HG03135 (cell line): ENCODE measurements at regions not wholly inside any gene's neighbourhood (a gene's known extent, or its start where the extent isn't known, plus 50 kb on each side); places are given as distances from the start of the nearest gene placed in this dataset.
"Not testable (repeated sequence)": the region's sequence is repeated elsewhere in the genome, so short reads cannot be mapped to it uniquely, and the experiment has no call there.

Source experiments
- ATAC-seq: cut with Tn5 transposase; IDR thresholded peaks from one replicate; pipeline ENCODE4 v1.9.1; 2021; ENCODE audit warnings: mild to moderate bottlenecking, moderate library complexity; ENCODE audit not compliant: unreplicated experiment

DNA sequence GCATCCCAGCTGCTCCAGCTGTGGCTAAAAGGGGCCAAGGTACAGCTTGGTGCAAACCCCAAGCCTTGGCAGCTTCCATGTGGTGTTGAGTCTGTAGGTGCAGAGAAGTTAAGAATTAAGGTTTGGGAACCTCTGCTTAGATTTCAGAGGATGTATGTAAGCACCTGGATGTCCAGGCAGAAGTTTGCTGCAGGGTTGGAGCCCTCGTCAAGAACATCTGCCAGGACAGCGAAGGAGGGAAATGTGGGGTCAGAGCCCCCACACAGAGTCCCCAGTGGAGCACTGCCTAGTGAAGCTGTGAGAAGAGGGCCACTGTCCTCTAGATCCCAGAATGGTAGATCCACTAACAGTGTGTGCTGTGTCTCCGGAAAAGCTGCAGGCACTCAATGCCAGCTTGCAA is 236.2 kb upstream of the ADRA1B start:
- ATAC-seq, result no peak

DNA sequence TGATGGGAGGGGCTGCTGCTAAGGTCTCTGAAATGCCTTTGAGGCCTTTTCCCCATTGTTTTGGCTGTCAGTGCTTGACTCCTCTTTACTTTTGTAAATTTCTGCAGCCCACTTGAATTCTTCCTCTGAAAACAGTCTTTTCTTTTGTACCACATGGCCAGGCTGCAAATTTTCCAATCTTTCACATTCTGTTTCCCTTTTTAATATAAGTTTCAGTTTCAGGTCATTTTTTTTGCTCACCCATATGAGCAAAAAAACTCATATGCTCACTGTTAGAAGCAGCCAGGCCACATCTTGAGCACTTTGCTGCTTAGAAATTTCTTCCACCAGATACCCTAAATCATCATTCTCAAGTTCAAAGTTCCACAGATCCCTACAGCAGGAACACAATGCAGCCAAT is 234.6 kb upstream of the ADRA1B start:
- no peak for ATAC-seq

DNA sequence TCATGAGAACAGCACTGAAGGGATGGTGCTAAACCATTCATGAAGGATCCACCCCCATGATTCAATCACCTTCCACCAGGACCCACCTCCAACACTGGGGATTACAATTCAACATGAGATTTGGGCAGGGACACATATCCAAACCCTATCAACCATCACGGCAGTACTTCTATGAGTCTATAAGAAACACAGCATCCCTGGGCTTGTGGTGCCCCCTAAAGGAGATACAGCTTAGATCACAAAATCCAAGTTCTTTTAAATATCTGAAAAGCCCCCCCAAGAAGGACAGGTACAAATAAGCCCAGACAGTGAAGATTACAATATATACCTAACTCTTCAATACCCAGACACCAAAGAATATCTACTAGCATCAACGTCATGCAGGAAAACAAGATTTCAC is 233.7 kb upstream of the ADRA1B start:
- no peak for ATAC-seq

DNA sequence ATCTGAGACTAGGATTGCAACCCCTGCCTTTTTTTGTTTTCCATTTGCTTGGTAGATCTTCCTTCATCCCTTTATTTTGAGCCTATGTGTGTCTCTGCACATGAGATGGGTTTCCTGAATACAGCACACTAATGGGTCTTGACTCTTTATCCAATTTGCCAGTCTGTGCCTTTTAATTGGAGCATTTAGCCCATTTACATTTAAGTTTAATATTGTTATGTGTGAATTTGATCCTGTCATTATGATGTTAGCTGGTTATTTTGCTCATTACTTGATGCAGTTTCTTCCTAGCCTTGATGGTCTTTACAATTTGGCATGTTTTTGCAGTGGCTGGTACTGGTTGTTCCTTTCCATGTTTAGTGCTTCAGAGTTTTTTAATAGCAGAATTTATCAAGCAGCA is 228.4 kb upstream of the ADRA1B start:
- not testable (repeated sequence) for ATAC-seq

DNA sequence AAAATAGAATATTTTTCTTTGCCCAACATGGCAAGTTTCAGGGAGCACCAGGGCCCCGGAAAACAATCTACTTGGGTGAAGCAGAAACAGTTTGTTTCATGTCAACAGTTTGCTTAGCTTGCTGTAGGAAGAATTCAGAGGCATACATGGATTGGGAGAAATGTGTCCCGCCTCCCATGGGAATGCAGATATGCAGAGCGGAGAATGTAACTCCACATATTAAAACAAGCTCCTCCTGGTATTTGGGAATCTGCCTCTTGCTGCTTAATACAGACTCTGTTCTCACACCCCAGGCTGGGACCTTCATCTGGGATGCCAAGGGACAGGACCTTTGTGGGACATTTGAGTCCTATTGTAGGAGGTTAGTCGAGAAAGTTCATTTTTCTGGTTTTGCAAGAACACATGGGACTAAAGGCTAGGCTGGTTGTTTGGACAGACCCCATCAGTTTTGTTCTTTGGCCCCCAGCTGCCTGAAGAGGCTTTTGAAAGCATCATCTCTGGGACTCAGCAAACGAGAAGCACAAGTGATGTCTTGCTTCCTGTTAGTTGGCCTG is 220.5 kb upstream of the ADRA1B start:
- ATAC-seq, result no peak

DNA sequence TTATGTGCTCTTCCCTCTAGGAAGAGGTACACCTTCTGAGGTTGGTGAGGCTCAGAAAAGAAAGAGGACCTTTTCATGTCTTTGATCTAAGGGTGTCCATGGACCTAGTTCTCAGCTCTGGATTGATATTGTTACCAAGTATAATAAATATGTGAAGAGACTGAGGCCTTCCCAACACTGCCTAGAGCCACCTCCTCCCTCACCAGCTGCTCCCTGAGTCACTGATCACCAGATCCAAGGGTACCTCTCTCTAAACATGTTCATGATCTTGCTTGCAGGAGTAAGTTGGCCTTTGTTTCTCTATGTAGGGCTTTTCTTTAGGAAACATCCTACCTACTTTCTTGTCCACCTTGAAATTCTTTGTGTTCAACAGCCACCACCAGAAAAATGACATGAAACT is 218.8 kb upstream of the ADRA1B start:
- no peak for ATAC-seq

DNA sequence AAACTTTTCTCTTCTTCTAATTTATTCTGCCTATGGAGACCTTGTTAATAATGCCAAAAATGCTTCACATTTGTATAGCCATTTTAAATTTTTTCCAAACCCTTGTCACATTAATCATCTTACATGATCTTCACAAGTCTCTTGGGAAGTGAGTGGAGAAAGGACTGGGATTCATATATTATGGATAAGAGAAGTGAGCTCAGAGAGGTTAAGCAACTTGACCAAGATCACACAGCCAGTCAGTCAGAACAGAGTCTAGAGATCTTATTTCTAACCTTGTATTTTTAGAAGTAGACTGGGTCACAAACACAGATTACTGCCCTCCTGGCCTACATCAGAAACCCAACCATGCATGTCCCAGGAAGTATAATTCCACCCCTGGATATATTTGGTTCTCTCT is 218.0 kb upstream of the ADRA1B start:
- ATAC-seq, result no peak

DNA sequence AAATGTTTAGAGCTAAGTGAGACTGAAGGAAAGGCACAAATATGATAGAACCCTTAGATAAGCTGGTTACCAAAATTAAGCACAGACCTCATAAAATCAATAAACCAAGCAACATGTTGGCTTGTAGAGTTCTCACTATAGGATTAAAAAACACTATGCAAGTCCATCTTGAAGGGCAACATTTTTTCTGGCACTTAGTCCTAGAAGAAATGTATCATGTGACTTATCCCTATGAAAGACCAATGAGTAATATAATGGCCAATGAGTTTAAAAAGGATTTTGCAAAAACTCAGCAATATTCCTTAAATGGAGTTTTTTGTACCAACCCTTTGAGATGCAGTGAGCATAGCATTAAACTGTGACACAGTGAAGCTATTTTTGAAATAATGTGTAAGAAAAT is 216.3 kb upstream of the ADRA1B start:
- ATAC-seq, result no peak

DNA sequence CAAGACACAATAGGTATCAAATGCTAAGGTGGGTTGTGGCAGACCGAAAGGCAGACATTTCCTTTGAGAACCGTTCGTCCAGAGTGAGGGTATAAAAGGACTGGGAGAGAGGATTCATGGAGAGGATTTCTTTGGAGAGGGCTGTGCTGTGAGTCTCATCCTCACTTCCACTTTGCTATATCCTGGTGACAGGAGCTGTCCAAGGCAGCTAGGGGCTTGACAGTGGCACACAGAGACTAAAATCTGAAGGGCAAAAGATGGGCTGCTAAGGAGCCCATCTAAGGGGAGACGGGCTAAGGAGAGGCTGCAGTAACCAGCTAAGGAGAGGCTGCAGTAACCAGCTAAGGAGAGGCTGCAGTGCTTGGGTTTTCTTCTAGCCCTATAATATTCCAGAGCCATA is 214.0 kb upstream of the ADRA1B start:
- ATAC-seq, result no peak

DNA sequence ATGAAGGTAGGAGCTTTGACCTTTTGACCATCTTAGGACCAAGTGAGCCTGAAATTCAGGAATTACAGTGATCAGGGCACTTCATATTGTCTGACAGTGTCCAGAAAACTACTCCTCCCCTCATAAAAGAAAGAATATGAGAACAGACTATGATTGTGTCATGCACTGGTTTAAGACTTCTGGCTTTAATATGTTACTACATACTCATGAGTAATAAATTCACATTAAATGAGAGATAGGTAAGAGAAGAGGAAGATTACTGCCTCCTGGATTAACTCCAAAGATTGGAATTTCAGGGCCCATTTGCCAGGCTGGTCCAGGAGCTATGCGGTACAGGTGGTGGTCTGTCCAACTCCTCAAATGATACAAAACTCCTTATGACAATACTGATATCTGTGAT is 213.5 kb upstream of the ADRA1B start:
- ATAC-seq, result no peak

DNA sequence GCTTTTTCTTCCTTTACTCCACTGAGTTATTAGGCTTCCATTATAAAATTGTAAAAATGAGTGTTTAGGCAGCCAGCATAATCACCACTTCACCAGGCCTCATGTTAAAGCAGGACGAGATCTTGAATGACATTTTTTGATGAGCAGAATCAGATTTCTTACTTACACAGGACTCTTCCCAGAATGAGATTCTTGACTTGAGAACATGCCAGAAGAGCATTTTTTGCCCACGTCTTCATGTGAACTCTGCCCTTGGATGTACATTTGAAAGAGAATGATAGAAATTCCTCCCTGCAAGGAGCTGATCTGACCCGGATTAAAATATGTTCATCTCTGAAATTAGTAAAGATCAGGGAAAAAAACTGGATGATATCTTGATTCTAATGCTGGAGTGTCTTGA is 212.1 kb upstream of the ADRA1B start:
- ATAC-seq, result no peak

DNA sequence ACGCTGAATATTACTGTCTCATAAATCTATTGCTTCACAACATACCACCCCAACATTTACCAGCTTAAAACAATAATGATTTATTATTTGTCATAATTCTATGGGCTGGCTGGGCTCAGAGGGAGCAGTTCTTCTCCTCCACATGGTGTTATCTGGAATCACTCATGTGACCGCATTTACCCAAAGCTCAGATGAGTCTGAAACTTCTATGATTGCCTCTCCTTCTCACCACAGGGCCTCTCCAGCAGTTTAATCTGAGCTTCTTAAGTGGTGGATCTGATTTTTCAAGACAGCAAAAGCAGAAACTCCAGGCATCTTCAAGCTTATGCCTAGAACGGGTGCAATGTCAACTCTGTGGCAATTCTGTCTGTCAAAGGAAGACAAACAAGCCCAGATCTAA is 210.3 kb upstream of the ADRA1B start:
- no peak for ATAC-seq

DNA sequence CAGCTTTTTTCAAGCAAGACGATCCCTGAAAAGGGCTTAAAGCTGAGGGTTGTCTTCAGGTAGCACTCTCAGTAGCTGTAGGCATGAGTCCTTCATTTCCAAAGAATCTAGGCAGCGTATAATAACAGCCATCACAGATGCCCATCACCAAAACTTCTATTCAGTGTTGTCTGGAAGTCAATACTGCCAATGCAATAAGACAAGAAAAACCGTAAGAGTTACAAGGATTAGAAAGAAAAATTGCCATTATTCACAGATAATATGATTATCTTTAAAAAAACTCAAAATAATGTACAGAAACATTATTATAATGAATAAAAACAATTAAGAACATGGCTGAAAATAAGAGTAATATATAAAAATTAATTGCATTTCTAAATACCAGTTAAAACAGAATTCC is 208.2 kb upstream of the ADRA1B start:
- ATAC-seq, result no peak

DNA sequence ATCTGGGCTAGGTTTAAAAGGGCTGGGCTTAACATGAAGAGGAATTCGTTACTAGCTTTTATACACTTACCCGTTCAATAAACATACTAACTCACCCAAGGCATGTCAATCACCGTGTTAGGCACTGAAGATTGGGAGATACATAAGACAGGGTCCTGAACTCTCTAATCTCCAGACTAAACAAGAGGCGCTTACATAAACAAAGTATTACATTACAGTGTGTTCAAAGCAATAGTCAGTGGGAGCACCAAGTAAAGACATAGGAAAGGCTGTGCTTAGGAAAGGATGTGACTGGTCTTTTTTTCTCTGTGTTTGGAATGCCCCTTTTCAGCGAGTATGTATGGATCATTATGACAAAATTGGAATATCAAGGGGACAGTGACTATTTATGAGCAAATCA is 203.6 kb upstream of the ADRA1B start:
- ATAC-seq, result no peak

DNA sequence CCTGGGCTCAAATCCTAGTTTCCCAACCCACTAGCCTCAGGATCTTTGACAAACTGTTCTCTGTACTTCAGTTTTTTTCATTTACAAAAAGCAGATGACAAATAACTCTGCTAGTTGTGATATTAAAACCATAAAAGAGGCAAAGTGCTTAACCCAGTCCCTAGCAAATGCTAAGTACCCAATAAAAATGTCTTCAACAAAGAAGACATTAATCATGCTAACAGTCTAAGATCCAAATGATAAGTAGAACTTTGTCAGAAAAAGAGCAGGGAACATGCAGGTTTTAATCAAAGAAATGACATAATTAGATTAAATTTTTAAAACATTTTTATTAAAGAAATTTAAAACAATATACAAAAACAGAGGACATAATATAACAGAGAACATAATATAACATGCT is 203.0 kb upstream of the ADRA1B start:
- no peak for ATAC-seq

DNA sequence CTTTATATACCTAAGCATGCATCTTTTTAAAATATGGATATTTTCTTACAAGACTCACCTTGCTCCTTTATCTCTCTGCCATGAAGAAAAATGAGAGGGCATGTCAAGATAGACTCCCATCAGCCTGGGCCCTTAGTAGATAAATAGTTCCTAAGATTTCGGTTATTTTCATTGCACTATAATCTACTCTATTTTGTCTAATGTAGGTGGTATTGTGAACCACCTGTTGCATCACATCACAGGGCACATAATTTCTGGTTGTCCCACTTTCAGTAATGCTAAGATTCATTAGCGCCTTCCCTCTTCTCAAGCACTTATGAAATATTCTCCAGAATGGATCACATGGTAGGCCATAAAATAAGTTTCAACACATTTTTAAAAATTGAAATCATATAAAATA is 202.5 kb upstream of the ADRA1B start:
- ATAC-seq, result no peak

DNA sequence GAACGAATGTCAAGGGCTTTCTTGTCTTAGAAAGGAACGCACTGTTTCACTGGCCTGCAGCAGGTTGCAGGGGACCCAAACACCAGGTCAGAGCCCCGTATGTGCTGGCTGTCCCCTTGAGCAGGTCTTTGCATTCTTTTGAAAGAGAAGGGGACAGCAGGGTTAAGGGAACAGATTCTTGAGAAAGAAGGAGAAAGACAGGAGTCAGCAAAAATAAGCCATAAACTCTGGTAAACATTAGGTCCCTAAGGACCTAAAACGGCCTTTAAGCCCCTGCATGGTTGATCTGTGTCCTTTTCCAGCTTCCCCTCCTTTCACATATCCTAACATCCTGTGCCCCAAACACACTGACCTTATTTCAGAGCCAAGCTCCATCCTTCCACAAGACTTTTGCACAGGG is 190.8 kb upstream of the ADRA1B start:
- ATAC-seq, result no peak

DNA sequence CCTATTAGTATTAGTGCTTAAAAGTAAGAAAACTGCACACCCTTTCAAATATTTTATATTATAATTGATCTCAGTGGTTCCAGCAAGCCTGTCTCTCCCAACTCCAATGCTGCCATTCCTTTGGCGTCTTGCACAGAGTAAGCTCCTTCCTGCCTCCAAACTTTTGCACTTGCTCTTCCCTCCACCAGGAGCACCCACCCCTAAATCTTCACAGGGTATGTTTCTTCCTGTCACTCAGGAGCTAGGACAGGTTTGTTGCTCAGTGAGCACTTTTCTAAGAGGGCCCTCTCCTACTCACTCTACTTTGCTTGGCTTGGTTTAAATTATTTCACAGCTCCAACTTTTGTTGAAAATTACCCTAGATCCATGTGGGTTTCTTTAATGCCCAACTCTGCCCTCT is 189.1 kb upstream of the ADRA1B start:
- ATAC-seq, result no peak

DNA sequence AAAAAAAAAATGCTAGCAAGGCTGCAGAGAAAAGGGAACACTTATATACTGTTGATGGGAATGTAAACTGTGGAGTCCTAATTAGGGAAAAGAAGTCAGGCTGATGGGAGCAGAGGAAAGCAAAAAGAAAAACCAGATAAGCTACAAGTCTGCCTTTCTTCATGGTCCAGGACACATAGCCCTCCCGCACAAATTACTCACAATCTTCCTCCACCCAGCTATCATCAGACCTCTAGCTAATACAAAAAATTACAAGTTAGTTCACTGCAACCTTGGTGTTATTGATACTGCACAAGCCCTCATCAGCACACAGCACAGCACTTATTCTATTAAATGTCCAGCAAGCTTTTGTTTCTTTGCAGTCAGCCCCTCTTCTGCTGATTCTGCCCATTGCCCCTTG is 186.0 kb upstream of the ADRA1B start:
- ATAC-seq, result no peak

DNA sequence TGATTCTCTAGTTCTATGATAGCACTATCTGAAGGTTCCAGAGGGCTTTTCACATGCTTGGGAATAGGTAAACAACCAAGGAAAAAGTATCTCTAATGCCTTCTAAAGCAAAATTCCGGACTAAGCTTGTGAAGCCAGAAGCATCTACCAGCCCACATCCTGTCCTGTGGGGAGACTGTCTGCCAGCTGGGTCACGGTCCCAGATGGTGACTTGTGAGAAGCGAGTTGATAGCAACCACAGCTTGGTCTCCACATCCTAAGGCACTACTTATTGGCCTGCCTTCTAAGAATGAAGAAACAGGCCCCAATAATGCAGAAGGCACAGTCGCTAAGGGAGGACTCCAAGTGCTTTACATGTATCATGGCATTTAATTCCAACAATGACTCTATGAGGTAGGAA is 184.1 kb upstream of the ADRA1B start:
- no peak for ATAC-seq

DNA sequence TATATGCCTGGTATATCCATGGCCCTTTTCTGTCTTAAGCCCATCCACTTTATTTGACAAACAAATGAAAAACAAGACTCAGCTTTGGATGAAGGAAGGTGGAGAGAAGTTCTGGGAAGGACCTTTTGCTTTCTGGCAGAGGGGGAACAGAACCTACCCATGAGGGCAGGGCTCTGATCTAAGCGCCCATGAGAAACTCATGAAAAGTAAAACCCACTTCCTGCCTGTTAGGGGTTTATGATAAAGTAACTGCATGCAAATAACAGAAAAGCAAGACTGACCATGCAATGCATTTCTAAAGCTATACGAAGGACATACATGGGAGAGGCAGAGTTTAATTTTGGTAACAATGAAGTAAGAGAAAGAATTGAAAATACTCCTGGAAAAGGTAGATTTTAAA is 181.9 kb upstream of the ADRA1B start:
- ATAC-seq, result no peak

DNA sequence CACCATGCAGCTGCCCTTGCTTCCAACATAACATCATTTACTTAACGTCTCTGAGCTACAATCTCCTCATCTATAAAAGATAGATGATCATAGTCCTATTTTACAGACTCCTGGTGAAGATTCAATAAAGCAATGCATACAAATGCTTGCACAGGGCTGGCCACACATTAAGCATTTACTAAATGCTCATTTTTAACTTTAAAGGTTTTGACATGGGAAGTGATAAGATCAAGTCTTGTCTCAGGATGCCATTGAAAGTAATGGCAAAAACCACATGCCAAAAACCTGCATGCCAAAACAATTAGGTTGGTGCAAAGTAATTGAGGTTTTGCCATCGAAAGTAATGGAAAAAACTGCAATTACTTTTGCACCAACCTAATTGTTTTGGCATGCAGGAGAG is 181.2 kb upstream of the ADRA1B start:
- no peak for ATAC-seq

DNA sequence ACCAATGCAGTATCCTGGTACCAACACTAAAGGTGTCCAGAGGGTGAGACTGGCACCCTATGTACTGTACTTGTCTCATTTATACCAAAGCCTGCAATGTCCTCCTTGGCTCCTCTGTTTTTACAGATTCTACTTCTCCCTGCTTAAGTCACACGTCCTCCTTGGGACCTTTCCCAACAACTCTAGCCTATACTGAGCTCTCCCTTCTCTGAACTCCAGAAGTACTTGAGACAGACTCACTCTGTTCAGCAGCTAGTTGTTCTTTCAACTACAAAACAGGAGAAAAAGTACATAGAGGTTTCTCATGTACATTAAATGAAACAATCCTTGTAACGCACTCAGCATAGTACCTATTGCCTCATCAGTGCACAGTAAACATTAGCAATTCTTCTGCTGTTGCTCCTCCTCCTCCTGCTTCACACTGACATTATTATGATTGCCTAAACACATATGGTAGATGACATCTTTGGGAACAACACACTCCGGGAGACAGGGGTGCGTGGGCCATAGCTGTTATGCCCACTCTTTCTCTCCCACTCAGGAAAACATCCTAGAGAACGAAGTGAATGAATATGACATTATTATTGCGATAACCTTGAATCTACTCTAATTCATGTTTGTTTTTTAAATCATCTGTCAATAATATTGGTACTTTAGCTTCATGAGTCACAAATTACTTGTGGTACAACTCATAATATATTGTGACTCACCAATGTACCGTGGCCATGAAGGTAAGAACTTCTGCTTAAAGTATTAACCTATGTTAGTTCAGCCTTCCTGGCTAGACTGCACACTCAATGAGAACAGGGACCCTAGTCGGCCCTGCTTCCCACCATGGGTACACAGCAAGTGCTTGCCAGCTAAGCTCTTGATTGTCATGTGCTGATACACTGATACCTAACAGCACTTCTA is 180.3 kb upstream of the ADRA1B start:
- ATAC-seq, result no peak
